GM12878 (cell line): ENCODE measurements at regions not wholly inside any gene's neighbourhood (a gene's known extent, or its start where the extent isn't known, plus 50 kb on each side); places are given as distances from the start of the nearest gene placed in this dataset.

ENCODE experiments used
- EZH2 ChIP-seq: IDR thresholded peaks from 2 replicates; pipeline ENCODE4 v1.6.1; 2012; ENCODE audit warnings: low read depth, mild to moderate bottlenecking, control low read depth, inconsistent platforms, low read length, borderline replicate concordance; ENCODE audit not compliant: control insufficient read depth
- MEF2A ChIP-seq: IDR thresholded peaks from 2 replicates; pipeline ENCODE4 v1.6.1; 2011; ENCODE audit warnings: low read depth, mild to moderate bottlenecking, low read length, moderate library complexity; ENCODE audit not compliant: insufficient read depth
- NRF1 ChIP-seq: conservative IDR thresholded peaks from 2 replicates; pipeline ENCODE4 v1.6.1; 2011; ENCODE audit warnings: mild to moderate bottlenecking, low read depth, low read length, improper control_type of control experiment
- RAD21 ChIP-seq: IDR thresholded peaks from 2 replicates; pipeline ENCODE4 v1.6.1; 2011; ENCODE audit warnings: mild to moderate bottlenecking, low read depth, low read length, moderate library complexity; ENCODE audit not compliant: insufficient read depth
- RB1 ChIP-seq: fragments of 450-650 bp; formaldehyde crosslinking; IDR thresholded peaks from 2 replicates; pipeline ENCODE4 v1.6.1; 2017; ENCODE audit warnings: mild to moderate bottlenecking, borderline replicate concordance
- SREBF2 ChIP-seq: IDR thresholded peaks from 2 replicates; pipeline ENCODE4 v1.6.1; 2012; ENCODE audit warnings: mild to moderate bottlenecking, low read length
- TAF1 ChIP-seq: IDR thresholded peaks from 2 replicates; pipeline ENCODE4 v1.6.1; 2011; ENCODE audit warnings: mild to moderate bottlenecking, low read depth, low read length, borderline replicate concordance
- TARDBP ChIP-seq: IDR thresholded peaks from 2 replicates; pipeline ENCODE4 v1.6.1; 2016; ENCODE audit warnings: borderline replicate concordance
- TF ChIP-seq, protein P1 (sequence below), 3 experiments: IDR thresholded peaks in 2 of 3; conservative IDR thresholded peaks in 1 of 3; 2 replicates each; pipeline ENCODE4 v1.5.1; 2011; ENCODE audit warnings: low read depth in 3 of 3, low read length in 3 of 3, mild to moderate bottlenecking in 3 of 3, control low read depth in 2 of 3, moderate library complexity in 2 of 3, inconsistent platforms in 1 of 3, mixed read lengths in 1 of 3; ENCODE audit not compliant: control insufficient read depth in 2 of 3, insufficient read depth in 1 of 3; ENCODE audit errors: extremely low read depth in 1 of 3

DNA sequence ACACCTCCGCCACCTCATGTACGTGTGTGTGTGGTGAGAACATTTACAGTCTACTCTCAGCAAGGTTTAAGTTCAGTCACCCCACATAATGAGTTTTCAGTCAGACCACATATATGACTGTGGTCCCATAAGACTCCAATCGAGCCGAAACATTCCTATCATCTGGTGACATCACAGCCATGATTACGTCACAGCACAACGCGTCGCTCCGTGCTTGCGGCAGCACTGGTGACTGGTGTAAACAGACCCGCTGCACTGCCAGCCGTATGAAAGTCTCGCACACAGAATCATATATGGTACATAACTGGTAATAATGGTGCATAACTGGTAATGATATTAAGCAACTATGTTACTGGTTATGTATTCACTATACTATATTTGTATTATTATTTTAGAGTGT lies 150.7 kb downstream of the DLL1 start:
- TF ChIP-seq, protein P1, sequence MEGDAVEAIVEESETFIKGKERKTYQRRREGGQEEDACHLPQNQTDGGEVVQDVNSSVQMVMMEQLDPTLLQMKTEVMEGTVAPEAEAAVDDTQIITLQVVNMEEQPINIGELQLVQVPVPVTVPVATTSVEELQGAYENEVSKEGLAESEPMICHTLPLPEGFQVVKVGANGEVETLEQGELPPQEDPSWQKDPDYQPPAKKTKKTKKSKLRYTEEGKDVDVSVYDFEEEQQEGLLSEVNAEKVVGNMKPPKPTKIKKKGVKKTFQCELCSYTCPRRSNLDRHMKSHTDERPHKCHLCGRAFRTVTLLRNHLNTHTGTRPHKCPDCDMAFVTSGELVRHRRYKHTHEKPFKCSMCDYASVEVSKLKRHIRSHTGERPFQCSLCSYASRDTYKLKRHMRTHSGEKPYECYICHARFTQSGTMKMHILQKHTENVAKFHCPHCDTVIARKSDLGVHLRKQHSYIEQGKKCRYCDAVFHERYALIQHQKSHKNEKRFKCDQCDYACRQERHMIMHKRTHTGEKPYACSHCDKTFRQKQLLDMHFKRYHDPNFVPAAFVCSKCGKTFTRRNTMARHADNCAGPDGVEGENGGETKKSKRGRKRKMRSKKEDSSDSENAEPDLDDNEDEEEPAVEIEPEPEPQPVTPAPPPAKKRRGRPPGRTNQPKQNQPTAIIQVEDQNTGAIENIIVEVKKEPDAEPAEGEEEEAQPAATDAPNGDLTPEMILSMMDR (IDR thresholded peaks at IDR 0.05 in 2 of 3, conservative IDR thresholded peaks at IDR 0.05 in 1 of 3; ENCODE audit: control insufficient read depth in 2 of 3, extremely low read depth in 1 of 3, insufficient read depth in 1 of 3, low read depth in 3 of 3, low read length in 3 of 3), result no peak
- TF ChIP-seq SREBF2, result no peak
- TF ChIP-seq MEF2A, result no peak
- TF ChIP-seq TARDBP, result no peak
- no peak for TF ChIP-seq RB1
- no peak for TF ChIP-seq TAF1
- TF ChIP-seq NRF1, result no peak
- TF ChIP-seq EZH2, result no peak
- TF ChIP-seq RAD21, result no peak
